ENCODE measurements at regions not wholly inside any gene's neighbourhood (a gene's known extent, or its start where the extent isn't known, plus 50 kb on each side); places are given as distances from the start of the nearest gene placed in this dataset.
A peak's percentile ranks its signal among the peaks of the same experiment; 100 is the strongest.

GRCh38 chr9:131809941-131810344 lies 70.1 kb upstream of the RAPGEF1 start:
- no peak for DNase-seq

- DNase-seq, result no peak
Observed at GRCh38 chr9:131808291-131808690, 68.4 kb upstream of the RAPGEF1 start.

GRCh38 chr9:131807144-131807983 lies 67.5 kb upstream of the RAPGEF1 start:
- no peak for DNase-seq

DNA sequence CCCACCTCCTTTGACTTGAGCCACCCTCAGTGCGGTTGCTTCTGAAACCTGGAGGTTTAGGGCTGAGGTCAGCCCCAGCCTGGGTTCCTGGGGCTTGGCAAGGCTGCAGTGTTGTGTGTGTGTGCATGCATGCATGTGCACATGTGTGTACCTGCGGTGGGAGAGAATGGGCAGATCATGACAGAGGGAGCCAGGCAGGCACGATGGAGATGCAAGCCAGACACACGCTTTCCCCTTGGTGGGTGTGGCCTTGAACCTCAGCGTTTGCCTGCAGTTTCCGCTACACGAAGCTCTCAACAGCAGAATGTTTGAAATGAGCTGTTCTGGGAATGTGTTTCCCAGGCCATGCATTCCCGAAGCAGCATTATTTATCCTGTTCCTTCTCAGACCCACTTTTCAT lies 65.9 kb upstream of the RAPGEF1 start:
- no peak for DNase-seq

DNA sequence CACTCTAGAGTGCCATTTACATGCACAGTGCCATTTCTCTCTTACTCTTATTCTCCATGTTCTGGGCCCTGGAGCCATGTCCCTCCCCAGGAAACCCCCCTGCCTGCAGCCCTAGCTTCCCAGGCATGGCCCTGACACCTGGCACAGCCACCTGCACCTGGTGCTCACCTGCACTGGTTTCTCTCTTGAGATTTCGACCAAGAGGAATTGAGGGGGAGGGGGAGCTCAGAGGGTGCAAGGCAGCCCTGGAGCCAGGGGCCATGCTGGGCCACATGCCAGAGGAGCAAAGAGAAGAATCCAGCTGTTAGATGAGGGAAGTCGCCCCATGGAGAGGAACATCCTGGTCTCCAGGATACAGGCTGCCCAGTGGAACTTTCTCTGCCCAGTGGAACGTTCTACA lies 65.0 kb upstream of the RAPGEF1 start:
- DNase-seq, result no peak

GRCh38 chr9:131803758-131804411 lies 64.0 kb upstream of the RAPGEF1 start:
- no peak for DNase-seq

DNA sequence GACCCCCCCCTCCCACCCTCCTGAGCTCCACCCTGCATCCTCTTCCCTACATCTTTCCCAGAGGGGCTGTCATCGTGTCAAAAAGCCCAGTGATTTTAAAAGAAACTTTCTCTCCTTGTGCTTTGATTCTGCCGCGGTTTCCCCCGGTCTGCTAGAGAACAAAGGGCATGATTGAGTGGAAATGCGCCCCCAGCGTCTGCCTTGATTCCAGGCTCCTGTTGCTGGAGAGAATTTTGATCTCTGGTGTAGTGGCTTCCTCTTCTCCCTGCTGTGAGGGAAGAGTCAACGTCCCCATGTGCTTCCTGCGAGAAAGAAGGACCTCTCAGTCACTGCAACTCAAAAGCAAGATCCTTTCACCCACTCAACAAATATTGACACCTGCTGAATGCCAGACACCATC lies 61.9 kb upstream of the RAPGEF1 start:
- DNase-seq, result no peak

DNA sequence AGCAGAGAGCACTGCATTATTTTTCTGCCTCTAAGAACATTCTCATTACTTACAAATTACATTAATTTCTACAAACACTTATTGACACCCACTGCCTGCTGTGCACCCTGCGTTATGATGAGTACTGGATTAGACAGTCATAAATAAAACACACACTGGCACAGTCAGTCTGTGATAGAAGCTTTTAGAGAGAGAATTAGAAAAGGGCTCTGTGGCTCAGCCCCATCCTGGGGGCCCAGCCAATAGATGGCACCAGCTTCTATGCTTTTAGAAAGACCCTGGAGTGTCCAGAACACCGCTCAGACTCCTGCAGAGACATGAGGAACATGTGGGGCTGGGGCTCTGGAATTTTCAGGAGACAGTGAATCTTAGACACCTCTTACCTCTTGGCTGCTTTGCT lies 61.0 kb upstream of the RAPGEF1 start:
- DNase-seq, result no peak

- DNase-seq, result no peak
Observed at GRCh38 chr9:131800366-131800765, 60.5 kb upstream of the RAPGEF1 start.

DNA sequence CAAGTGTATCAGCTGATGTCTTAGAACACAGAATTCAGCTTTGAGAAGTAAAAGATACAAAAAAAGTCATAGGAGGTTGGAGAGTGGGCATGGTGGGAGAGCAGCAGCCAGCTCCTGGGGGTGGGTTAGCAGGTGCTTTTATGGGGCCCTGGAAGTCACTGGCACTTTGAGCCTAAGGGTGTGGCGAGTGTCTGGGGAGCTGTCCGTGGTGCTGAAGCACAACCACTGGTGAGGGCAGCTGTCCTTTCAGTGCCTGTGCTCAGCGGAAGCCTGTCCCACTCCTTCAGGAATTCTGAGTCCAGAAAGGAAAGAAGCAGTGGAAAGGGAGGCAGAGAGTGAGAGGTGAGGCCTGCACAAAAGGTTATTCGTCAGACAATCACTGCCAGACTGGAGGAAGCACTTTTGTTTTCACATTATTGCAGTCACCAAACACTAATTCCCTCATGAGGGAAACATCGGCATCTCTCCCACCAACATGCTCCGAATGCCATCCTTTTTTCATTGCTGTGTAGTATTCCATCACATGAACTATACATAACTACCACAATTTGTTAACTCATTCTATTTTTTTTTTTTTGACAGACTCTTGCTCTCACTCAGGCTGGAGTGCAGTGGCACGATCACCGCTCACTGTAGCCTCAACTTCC lies 59.4 kb upstream of the RAPGEF1 start:
- DNase-seq, result peak; percentile 39 to 52

DNA sequence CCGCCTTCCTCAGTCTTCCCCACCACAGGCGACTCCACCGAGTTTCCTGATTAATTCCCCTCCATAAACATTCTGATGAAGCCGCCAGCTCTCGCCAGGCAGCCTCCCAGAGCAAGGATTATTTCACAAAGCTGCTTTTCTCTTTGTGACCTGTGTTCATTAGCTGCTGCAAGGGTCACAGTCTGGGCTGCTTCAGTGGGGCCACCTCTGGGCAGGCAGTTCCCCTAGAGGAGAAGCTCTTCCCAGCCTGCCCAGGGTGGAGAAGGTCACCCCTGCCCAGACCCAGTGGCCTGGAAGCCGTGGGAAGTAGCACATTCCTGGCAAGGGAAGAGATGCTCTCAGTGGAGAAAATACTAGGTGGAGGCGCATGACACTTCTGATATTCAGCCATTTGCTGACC lies 58.4 kb upstream of the RAPGEF1 start:
- no peak for DNase-seq

GRCh38 chr9:131794393-131794792 lies 54.5 kb upstream of the RAPGEF1 start:
- DNase-seq, result no peak

- DNase-seq, result no peak
Observed at GRCh38 chr9:131791542-131792254, 51.8 kb upstream of the RAPGEF1 start.
